Embryonic facial prominence (tissue), 1 donor: ENCODE measurements at regions not wholly inside any gene's neighbourhood (a gene's known extent, or its start where the extent isn't known, plus 50 kb on each side); places are given as distances from the start of the nearest gene placed in this dataset.
"Not testable (repeated sequence)": the region's sequence is repeated elsewhere in the genome, so short reads cannot be mapped to it uniquely, and the experiment has no call there.

Experiments used
- DNase-seq: peaks from one replicate; pipeline ENCODE4 v3.0.0-alpha.2; 2016; ENCODE audit errors: extremely low spot score

DNA sequence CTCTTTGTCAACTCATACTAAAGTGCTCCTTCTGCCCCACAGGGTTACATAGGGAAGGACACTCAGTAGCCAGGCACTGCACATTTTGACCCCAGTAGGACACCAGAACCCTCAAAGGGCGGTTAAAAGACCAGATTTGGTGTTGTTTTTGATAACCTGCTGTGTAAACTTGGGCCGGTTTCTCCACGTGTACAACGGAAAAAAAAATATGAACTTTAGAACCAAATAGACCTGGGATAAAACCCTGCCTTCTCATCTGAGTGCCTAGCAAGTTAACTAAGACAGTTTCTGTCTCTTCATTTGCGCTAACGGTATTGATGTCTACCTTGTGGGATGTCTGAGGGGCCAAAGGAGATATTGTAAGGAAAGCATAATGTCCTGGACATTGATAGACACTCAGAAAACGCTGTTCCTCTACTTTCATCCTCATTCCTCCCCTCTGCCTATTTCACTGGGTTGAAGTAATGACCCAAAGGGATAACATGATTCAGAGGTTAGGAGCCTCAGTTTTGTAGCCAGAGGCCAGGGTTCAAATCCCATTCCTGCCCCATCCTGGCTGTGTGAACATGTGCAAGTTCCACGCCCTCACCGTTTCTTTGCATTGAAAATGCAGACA, 155.9 kb upstream of the LPP start:
- no peak for DNase-seq

DNA sequence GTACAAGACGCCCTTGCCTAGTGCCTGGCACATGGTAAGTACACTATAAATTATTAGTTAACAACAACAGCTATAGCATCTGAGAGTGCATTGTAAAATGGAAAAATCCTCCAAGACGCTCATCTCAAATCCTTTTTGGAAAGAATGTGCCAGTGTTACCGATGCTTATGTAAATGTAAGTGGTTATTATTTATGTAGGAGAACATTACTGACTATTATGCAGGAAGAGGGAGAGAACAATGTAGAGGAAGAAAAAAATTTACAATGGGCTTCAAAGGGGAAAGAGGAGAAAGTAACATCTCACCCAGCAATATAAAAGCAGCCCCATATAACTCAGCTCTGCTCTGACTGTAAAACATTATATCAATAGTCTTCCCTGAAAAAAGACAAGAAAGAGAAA, 155.3 kb upstream of the LPP start:
- DNase-seq = no peak

DNA sequence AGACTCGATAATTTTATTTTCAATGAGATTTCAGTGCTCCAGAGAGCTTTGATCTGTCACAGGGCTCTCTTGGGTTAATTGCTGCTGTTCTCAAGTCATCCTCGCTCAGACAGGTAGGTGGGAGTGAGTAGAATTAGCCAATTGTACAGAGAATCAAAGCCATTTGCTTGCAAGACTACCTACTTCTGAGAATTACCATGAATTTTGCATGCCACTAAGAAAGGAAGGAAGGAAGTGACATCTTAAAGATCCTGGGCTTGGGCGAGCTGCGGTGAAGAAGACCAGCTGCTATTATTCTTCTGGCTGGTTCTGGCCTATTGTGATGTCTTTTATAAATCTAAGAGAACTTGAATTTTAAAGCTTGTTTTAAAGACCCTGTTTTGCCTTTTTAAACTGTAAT, 154.1 kb upstream of the LPP start:
- DNase-seq = no peak

DNA sequence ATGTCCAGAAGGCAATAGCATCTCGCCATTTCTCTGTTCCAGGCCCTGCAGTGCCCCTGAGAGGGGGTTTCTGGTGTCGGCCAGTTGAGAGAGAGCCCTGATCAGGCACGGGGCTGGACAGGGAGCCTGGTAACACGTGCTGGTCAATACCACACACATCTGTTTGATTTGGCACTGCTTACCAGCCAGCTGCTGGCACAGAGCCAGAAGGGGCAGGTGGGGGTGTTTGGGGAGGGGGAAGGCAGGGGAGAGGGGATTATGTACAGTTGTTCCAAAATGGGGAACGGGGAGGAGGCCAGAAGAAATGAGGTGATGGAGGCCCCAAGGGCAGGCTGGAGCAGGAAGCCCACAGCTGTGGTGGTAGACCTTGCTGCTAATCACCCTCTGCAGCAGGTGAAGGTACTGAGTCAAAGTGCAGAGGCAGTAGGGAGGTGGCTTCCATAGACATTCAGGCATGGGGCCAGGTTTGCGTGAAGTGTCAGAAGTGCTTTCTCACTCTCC, 153.5 kb upstream of the LPP start:
- no peak for DNase-seq

DNA sequence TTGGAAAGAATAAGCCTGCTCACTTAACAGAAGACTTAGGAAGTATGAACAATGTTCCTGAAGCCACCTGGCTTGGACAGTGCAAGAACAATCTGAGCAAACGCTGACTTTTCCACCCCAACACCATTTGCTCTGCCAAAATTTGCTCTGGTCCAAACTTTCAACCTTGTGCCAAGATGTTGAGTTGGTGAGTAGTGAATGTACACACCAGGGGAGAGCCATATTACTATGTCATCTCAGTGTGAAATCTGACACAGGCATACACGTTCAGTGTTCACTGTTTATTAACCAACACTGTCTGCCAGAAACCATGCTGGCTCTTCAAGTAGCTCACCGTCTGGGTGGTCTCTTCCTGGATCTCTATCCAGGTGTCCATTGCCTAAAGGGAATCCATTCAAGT, 152.9 kb upstream of the LPP start:
- no peak for DNase-seq

DNA sequence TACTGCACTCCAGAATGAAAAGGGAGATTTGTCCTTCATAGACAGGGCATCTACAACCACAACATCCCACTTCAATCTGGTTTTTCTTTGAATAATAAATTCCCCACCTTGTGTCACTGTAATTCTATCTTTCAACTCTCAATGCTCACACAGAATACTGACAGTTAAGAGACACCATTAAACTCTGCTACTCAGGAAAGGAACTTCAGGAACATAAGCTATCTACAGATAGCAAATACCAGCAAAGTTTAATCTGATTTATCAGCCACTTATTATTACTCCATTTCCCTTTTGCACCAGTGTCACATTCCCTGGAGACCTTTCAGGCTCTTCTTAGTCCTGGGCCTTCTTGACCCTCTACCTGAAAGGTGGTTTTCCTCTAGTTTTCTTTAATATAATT, 152.0 kb upstream of the LPP start:
- DNase-seq = no peak

DNA sequence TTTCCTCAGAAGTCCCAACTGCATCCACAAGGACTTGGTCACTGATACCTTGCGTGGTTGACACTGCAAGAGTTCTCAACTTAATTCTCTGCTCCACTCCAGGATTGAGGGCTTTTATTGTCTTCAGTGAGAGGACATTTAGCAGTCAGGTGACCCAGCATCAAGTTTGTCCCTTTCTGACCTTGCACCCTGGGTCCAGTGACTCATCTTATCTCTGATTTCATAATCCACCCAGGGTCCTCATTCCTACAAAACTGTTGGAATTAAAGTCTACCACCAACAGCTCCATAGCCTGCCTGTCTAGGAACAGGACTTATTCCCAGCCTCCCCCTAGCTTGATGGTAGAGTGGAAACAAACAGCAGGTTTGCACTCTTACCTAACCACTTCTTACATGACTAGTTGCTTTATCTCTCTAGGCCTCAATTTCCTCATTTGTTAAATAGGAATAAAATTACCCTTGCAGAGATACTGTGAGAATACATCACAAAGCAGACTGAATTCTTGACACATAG, 151.3 kb upstream of the LPP start:
- DNase-seq = no peak

DNA sequence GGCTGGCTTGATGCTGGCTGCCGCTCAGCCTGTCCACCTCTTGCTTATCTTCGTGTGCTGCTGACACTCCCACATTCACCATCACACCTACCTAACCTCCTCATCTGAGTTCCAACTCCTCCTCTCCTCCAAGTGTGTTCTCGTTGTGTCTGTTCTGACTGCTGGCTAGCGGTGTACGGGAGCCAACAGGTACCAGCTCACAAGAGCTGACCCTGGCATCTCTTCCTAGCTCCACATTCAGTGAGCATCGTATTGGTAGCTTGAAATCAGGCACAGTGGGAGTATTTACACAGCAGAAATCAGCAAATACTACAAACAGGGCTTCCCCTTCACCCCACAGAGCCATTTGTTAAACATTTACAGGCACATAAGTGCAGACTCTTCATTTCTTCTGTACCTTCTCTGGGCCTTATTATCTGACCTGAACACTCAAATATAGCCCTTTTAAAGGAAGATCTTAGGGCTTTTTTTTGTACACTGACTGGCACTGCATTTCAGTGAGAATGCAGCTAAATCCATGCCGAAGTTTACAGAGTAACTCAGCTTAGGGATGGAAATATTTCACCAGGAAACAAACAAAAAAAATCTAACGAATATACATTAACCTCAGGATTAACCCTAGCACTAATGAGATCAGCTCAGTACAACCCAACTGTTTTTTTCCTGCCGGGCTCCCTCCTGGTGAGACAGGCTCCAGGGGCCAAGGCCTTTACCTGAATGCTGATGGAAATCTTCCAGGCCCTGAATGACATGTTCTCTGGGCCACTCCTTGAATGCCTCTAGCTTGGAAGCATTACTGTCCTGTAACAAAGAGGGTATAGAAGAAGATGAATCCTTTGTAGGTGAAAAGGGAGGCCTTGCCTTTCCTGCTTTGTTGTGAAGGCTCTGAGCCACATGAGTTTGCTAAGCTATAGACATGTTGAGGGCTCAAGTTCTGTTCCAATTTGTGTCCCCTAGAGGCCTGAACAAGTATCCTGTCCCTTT, 150.5 kb upstream of the LPP start:
- DNase-seq = no peak

DNA sequence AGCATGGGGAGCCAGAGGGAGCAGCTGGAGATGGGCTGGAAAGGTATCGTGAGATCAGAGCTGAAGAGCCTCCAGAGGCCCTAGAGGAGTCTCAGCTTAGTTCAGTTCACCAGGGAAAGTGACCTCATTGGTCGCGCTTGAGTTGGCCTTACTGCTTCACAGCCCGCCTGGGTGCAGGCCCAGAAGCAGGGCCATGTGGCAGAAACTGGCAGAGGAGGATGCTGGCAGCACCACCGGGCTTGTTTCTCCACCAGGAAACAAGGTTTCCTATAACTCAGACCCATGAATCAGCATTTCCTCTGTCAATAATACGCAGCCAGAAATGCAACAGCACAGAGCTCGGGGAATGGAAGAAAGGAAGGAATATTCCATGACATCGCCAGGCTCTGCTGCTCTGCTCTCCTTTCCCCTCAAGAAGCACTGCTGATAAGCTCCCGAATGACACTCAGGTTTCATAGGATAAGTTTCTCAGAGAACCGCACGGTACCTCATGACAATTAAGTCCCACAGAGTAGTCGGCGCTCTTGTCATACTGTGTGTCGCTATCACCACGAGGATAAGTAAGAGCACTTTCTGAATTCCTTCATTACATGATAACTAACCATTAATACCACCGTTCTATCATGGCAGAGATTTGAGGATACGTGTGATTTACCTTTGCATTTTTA, 147.1 kb upstream of the LPP start:
- DNase-seq = no peak

DNA sequence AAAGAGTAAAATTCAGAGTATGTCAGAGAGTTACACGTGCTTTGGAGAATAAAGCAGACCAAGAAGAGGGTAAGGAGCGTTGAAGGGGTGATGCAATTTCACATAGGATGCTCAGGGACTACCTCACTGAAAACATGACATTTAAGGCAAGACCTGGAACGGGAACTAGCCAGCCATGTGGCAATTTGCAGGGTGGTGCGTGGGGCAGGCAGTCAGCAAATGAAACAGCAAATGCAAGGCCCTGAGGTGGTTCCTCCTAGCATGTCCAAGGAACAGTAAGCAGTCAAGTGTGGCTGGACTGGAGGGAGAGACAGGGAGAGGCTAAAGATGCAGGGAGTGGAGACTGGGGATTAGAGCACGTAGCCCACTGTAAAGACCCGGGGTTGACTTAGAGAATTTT, 146.1 kb upstream of the LPP start:
- DNase-seq = no peak

DNA sequence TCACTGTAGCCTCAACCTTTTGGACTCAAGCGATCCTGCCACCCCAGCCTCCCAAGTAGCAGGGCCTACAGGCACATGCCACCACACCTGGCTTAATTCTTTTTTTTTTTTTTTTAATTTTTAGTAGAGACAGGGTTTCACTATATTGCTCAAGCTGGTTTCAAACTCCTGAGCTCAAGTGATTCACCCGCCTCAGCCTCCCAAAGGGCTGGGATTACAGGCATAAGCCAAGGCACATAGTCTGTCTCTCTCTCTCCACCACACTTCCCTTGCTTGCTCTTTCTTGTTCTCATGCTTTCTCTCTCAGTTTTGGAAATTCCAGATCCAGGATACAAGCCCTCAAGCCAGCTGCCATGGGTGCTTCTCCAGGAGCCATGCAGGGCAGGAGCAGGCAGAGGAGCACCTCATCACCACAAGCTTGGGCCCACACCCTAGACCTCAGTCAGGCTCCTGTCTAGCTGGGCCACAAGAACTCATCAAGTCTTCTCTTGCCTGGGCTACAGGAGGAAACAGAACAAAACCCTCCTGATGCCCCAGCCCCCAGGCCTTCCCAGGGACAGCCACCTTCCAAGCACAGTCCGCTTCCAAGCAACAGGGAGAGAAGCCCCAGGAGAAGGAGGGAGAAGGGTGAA, 145.3 kb upstream of the LPP start:
- DNase-seq = no peak

DNA sequence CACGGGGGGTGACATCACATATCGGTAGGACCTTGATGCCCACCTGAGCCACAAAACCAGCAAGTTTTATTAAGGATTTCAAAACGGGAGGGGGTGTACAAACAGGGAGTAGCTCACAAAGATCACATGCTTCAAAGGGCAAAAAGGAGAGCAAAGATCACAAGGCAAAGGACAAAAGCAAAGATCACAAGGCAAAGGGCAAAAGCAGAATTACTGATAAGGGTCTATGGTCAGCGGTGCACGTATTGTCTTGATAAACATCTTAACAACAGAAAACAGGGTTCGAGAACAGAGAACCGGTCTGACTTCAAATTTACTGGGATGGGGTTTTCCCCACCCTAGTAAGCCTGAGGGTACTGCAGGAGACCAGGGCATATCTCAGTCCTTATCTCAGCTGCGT, 143.5 kb upstream of the LPP start:
- DNase-seq = no peak

DNA sequence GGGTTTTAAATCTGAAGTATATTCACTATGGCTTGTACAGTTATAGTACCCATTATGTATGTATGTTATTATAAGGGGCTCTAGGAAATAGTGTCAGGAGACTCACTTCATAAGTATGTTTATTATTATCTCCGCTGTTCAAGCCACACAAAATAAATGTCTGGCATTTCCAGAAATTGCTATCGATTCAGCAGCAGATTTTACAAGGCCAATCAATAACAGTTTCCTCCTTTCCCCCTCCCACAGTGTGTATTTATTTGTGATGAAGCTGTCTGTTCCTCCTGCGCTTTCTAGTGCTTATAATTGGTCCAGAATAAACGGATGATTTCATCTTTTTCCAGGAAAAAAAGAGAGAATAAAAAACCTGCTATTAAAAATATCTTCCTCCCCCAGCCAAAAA, 134.2 kb upstream of the LPP start:
- no peak for DNase-seq

DNA sequence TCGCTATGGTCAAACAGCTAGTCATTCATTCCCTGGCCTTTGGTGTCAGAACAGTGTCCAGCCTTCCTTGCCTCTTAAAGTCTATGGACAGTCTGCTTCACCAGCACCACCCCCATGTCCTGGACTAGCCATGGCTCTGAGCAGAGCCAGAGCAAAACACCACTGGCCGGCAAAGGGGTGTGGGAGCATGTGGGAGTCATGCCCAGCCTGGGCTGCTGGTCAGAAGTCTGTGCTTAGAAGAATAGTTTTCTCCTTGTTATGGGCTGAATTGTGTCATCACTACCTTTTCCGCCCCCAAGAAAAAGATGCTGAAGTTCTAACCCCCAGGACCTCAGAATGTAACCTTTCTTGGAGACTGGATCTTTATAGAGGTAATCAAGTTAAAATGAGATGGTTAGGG, 132.9 kb upstream of the LPP start:
- no peak for DNase-seq

DNA sequence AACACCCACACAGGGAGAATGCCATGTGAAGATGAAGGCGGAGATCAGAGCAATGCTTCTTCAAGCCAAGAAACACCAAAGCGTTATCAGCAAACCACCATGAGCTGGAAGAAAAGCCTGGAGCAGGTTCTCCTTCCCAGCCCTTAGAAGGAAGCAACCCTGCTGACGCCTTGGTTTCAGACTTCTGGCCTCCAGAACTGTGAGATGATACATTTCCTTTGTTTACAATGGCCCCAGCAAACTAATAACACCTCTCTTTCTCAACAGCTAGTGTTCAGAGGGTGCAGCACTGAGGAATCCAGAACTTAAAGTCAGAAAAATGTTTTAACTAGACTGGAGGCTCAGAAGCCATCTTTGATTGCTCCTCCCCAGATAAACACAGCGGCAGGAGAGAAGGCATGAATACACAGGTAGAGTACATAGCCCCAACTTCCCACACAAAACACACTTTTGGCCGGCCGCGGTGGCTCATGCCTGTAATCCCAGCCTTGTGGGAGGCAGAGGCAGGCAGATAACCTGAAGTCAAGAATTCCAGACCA, 132.4 kb upstream of the LPP start:
- no peak for DNase-seq

DNA sequence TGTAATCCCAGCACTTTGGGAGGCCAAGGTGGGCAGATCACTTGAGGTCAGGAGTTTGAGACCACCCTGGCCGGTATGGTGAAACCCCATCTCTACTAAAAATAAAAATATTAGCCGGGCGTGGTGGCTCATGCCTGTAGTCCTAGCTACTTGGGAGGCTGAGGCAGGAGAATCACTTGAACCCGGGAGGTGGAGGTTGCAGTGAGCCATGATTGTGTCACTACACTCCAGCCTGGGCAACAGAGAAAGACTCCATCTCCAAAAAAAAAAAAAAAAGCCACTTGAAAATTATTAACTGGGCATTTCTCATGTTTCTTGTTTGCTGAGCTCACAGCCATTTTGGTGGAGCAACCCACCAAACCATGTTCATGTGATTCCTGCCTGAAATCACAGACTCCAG, 131.1 kb upstream of the LPP start:
- DNase-seq = not testable (repeated sequence)

DNA sequence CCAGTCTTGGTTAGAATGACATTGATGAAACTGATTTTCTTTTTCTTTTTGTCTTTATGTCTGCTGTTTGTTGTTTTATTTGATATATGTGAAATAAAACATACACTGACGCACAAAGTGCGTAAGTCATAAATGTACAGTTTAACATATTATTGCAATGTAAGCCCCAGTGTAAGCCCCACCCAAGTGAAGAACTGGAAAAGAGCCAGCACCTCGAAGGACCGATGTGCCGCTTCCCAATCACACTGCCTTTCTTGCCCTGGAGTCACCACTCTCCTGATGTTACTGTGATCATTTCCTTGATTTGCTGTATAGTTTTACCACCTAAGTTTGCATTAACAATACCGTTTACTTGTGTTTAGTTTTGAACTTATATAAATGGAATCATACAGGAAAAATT, 128.4 kb upstream of the LPP start:
- DNase-seq = no peak

DNA sequence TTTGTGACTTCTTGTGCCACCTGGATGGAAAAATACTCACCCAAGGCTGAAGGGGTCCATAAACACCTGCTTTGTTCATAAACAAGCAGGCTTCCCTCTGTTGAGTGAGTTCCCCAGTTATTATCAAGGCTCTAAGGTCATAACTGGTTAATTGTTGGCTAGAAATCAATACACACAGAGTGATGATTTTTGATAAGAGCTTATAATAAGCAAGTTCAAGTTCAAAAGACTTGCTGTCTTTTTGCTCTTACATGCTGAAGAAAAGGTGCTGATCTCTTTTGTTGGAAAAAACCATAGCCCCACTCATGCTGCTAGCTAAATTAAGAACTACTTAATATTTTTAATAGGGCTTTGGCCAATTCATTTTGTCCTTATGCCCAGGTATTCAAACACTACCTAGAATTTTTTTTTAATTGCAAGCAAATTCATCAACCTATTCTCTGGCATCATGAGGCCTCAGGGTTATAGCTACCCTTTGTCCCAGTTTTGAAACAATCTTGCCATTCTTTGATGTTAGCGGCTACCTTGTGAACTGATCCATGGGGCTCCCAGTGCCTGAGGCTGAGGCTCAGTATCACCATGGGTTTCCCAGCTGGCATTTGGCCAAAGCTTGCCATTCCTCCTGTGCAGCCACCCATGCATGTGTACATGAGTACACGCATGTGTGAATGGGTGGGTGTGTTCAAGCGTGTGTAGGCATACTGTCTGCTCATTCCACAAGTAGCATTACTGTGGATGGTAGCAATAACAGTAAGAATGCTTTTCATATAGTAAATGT, 127.6 kb upstream of the LPP start:
- DNase-seq = no peak

DNA sequence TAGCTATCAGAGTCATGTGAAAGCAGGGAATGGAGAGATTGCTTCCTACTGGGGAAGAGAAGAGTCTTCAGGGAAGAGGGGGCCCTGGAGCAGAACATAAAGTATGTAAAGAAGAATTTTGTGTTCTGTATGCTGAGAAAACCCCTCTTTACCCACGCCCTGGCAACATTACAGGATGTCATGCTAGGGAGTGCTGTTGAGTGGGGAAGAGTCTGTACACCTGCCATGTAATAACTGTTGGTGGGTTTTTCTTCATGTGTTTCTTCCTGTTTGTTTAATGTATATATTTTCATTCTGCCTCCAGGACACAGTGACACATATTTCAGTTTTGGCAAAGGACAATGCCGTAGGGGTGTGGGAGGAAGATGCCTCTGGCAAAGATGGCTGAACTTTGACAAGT, 122.8 kb upstream of the LPP start:
- DNase-seq = no peak

DNA sequence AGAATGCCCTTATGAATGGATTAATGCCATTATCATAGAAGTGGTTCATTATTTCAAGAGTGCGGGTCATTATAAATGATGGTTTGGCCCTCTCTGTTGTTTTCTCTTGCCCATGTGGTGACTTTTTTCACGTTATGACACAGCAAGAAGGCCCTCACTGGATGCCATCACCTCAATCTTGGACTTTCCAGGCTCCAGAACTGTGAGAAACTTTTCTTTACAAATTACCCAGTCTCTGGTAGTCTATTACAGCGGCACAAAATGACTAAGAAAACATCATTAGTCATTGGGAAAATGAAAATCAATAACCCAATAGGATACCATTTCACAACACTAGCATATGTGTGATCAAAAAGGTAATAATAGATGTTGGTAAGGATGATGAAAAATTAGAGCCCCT, 119.0 kb upstream of the LPP start:
- no peak for DNase-seq
